ENCODE measurements at regions not wholly inside any gene's neighbourhood (a gene's known extent, or its start where the extent isn't known, plus 50 kb on each side); places are given as distances from the start of the nearest gene placed in this dataset.

DNA sequence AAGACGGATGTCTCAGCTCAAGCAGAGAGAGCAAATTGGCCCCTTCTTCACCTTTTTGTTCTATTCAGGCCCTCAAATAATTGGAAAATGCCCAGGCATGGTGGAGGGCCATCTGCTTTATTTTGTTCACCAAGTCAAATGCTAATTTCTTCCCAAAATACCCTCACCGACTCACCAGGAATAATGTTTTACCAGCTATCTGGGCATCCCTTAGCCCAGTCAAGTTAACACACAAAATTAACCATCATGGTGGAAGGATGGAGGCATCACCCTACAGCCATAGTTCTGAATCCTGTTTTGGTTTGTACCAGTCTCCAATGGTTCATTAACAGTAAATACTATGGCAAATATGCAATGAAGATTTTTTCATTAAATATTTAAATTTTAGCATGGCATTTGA, 51.7 kb upstream of the SERP2 start:
- Histone ChIP-seq H3K4me1 (peaks cover 0 to 15% (median 8%) of the 10 kb centered on the region in 4 donors), H3K36me3 (no peaks in the 10 kb centered on the region), H3K27me3 (no peaks in the 10 kb centered on the region), H3K4me3 (no peak overlapping the region), H3K27ac (no peak overlapping the region), H3K9me3 (peaks cover 0 to 3% (median 0%) of the 10 kb centered on the region in 3 donors)
- no peak for TF ChIP-seq CTCF (IDR thresholded peaks at IDR 0.05)
- DNase-seq = no peak
- intact Hi-C loops (cut with DNase I; ENCODE audit: low total_unique reads) = no loop called here

GRCh38 chr13:44322928-44323327, 50.7 kb upstream of the SERP2 start:
- peaks cover 0 to 3% (median 0%) of the 10 kb centered on the region in 3 donors for H3K9me3 ChIP-seq
- no peak for DNase-seq
- no peaks in the 10 kb centered on the region for H3K27me3 ChIP-seq
- no peak overlapping the region for H3K4me3 ChIP-seq
- TF ChIP-seq CTCF (IDR thresholded peaks at IDR 0.05) = no peak
- intact Hi-C loops (cut with DNase I; ENCODE audit: low total_unique reads) = no loop called here
- no peaks in the 10 kb centered on the region for H3K36me3 ChIP-seq
- H3K4me1 ChIP-seq = peaks cover 0 to 6% (median 3%) of the 10 kb centered on the region in 4 donors
- no peak overlapping the region for H3K27ac ChIP-seq

- peaks cover 0 to 3% (median 0%) of the 10 kb centered on the region in 3 donors for H3K9me3 ChIP-seq
- no peaks in the 10 kb centered on the region for H3K36me3 ChIP-seq
- TF ChIP-seq CTCF (IDR thresholded peaks at IDR 0.05) = no peak
- H3K4me1 ChIP-seq = no peaks in the 10 kb centered on the region
- DNase-seq = no peak
- no peak overlapping the region for H3K4me3 ChIP-seq
- intact Hi-C loops (cut with DNase I; ENCODE audit: low total_unique reads) = no loop called here
- no peak overlapping the region for H3K27ac ChIP-seq
- no peaks in the 10 kb centered on the region for H3K27me3 ChIP-seq
Measured at GRCh38 chr13:44323754-44324153, 49.9 kb upstream of the SERP2 start.

Measured in tibial artery (tissue), 4 donors.